Esophagus muscularis mucosa (tissue), 4 donors: ENCODE measurements at regions not wholly inside any gene's neighbourhood (a gene's known extent, or its start where the extent isn't known, plus 50 kb on each side); places are given as distances from the start of the nearest gene placed in this dataset.

Experiments used
- CTCF ChIP-seq, 3 experiments: fragments of 200-600 bp in 2 of 3; fragments of 450-650 bp in 1 of 3; sonication (generic) in 2 of 3; IDR thresholded peaks; one replicate each; pipeline ENCODE4 v1.5.1; 2017 to 2019; ENCODE audit warnings: antibody characterized with exemption in 3 of 3, mild to moderate bottlenecking in 2 of 3, moderate library complexity in 1 of 3
- EP300 ChIP-seq: sonication (generic); formaldehyde crosslinking; IDR thresholded peaks from one replicate; pipeline ENCODE4 v1.6.1; 2017; ENCODE audit warnings: antibody characterized with exemption
- POLR2A ChIP-seq: fragments of 450-650 bp; IDR thresholded peaks from one replicate; pipeline ENCODE4 v1.6.1; 2017; ENCODE audit warnings: antibody characterized with exemption, moderate library complexity, mild to moderate bottlenecking, low read depth
- POLR2AphosphoS5 ChIP-seq, 2 donors: sonication (generic); formaldehyde crosslinking; IDR thresholded peaks; one replicate each; pipeline ENCODE4 v1.6.1; 2017; ENCODE audit warnings: antibody characterized with exemption in 2 of 2

GRCh38 chr9:2341956-2342355, 279.6 kb upstream of the VLDLR start:
- TF ChIP-seq POLR2AphosphoS5 (IDR thresholded peaks at IDR 0.05), result no peak
- no peak for TF ChIP-seq CTCF (IDR thresholded peaks at IDR 0.05)
- TF ChIP-seq POLR2A, result no peak
- TF ChIP-seq EP300, result no peak
